HEK293 (cell line): ENCODE measurements at regions not wholly inside any gene's neighbourhood (a gene's known extent, or its start where the extent isn't known, plus 50 kb on each side); places are given as distances from the start of the nearest gene placed in this dataset.

Experiments used
- CTCF ChIA-PET: fragments of 350-600 bp; formaldehyde crosslinking; extraction: SDS; loops from one replicate; lab custom pipeline; 2021; ENCODE audit warnings: antibody characterized with exemption; lab: Yijun Ruan, JAX
- POLR2A ChIA-PET: fragments of 300-600 bp; formaldehyde crosslinking; extraction: SDS; loops from one replicate; lab custom pipeline; 2020; ENCODE audit warnings: antibody characterized with exemption, inconsistent platforms; lab: Yijun Ruan, JAX
- H3K27ac ChIP-seq: fragments of 200-500 bp; sonication (Bioruptor generic); 2 replicates; pipeline ENCODE4 v1.5.1; 2014; ENCODE audit warnings: low read depth, low read length, control low read depth, inconsistent platforms; ENCODE audit errors: extremely low read depth
- H3K36me3 ChIP-seq, 2 experiments: fragments of 200-500 bp in 1 of 2; sonication (Bioruptor generic) in 1 of 2; 1 replicate in 1 of 2; 2 replicates in 1 of 2; pipeline ENCODE4 v1.5.1; 2014 to 2017; ENCODE audit warnings: inconsistent platforms in 2 of 2, low read length in 2 of 2; ENCODE audit not compliant: control insufficient read depth in 2 of 2, insufficient read depth in 1 of 2
- H3K4me1 ChIP-seq: fragments of 200-500 bp; sonication (Bioruptor generic); 2 replicates; pipeline ENCODE4 v1.5.1; 2014; ENCODE audit warnings: mild to moderate bottlenecking, low read length, inconsistent platforms; ENCODE audit not compliant: control insufficient read depth, insufficient read depth
- H3K4me3 ChIP-seq: 2 replicates; pipeline ENCODE4 v1.5.1; 2011; ENCODE audit warnings: low read depth, mild to moderate bottlenecking, control low read depth, low read length, moderate library complexity
- H3K9me3 ChIP-seq: fragments of 200-500 bp; sonication (Bioruptor generic); 2 replicates; pipeline ENCODE4 v1.5.1; 2014; ENCODE audit warnings: low read depth, low read length, inconsistent platforms; ENCODE audit not compliant: control insufficient read depth, insufficient read depth
- BCL11A ChIP-seq: fragments of 450-650 bp; formaldehyde crosslinking; IDR thresholded peaks from 2 replicates; pipeline ENCODE4 v1.5.1; 2016; ENCODE audit warnings: low read depth, missing biosample characterization, missing genetic modification characterization
- KLF17 ChIP-seq: fragments of 450-650 bp; formaldehyde crosslinking; IDR thresholded peaks from 2 replicates; pipeline ENCODE4 v1.5.1; 2016; ENCODE audit warnings: missing biosample characterization, missing genetic modification characterization
- KLF9 ChIP-seq: fragments of 450-650 bp; formaldehyde crosslinking; IDR thresholded peaks from 2 replicates; pipeline ENCODE4 v1.5.1; 2016; ENCODE audit warnings: missing biosample characterization, missing genetic modification characterization, low read depth
- MZF1 ChIP-seq: fragments of 450-650 bp; formaldehyde crosslinking; IDR thresholded peaks from 2 replicates; pipeline ENCODE4 v1.5.1; 2017; ENCODE audit warnings: missing biosample characterization, missing genetic modification characterization, borderline replicate concordance
- PBX3 ChIP-seq: sonication (generic); formaldehyde crosslinking; IDR thresholded peaks from 2 replicates; pipeline ENCODE4 v1.8.1; 2022; ENCODE audit warnings: mild to moderate bottlenecking, moderate library complexity, missing genetic modification reagents
- PRDM4 ChIP-seq: fragments of 450-650 bp; formaldehyde crosslinking; IDR thresholded peaks from 2 replicates; pipeline ENCODE4 v1.5.1; 2017; ENCODE audit warnings: missing biosample characterization, missing genetic modification characterization
- TRIM28 ChIP-seq: IDR thresholded peaks from 2 replicates; pipeline ENCODE4 v1.6.1; 2011; ENCODE audit warnings: low read length, control low read depth, borderline replicate concordance
- ZFHX2 ChIP-seq: fragments of 450-650 bp; formaldehyde crosslinking; conservative IDR thresholded peaks from 2 replicates; pipeline ENCODE4 v1.5.1; 2016; ENCODE audit warnings: missing biosample characterization, missing genetic modification characterization
- ZFP3 ChIP-seq: fragments of 450-650 bp; formaldehyde crosslinking; IDR thresholded peaks from 2 replicates; pipeline ENCODE4 v1.5.1; 2016; ENCODE audit warnings: low read depth, missing biosample characterization, missing genetic modification characterization
- ZFP41 ChIP-seq: fragments of 450-650 bp; formaldehyde crosslinking; IDR thresholded peaks from 2 replicates; pipeline ENCODE4 v1.5.1; 2016; ENCODE audit warnings: missing biosample characterization, missing genetic modification characterization, borderline replicate concordance
- ZIC2 ChIP-seq: fragments of 450-650 bp; formaldehyde crosslinking; IDR thresholded peaks from 2 replicates; pipeline ENCODE4 v1.5.1; 2016; ENCODE audit warnings: missing biosample characterization, missing genetic modification characterization
- ZNF112 ChIP-seq: fragments of 450-650 bp; formaldehyde crosslinking; IDR thresholded peaks from 2 replicates; pipeline ENCODE4 v1.5.0; 2017; ENCODE audit warnings: missing biosample characterization, missing genetic modification characterization
- ZNF223 ChIP-seq: fragments of 450-650 bp; formaldehyde crosslinking; IDR thresholded peaks from 2 replicates; pipeline ENCODE4 v1.5.1; 2016; ENCODE audit warnings: missing biosample characterization, missing genetic modification characterization
- ZNF23 ChIP-seq: fragments of 450-650 bp; formaldehyde crosslinking; IDR thresholded peaks from 2 replicates; pipeline ENCODE4 v1.5.1; 2016; ENCODE audit warnings: missing biosample characterization, missing genetic modification characterization, borderline replicate concordance
- ZNF280C ChIP-seq: fragments of 450-650 bp; formaldehyde crosslinking; IDR thresholded peaks from 2 replicates; pipeline ENCODE4 v1.5.1; 2016; ENCODE audit warnings: missing biosample characterization, missing genetic modification characterization
- ZNF510 ChIP-seq: fragments of 450-650 bp; formaldehyde crosslinking; IDR thresholded peaks from 2 replicates; pipeline ENCODE4 v1.5.1; 2018; ENCODE audit warnings: mild to moderate bottlenecking, missing genetic modification characterization, missing biosample characterization; ENCODE audit not compliant: insufficient replicate concordance
- ZNF521 ChIP-seq: fragments of 450-650 bp; formaldehyde crosslinking; IDR thresholded peaks from 2 replicates; pipeline ENCODE4 v1.5.1; 2017; ENCODE audit warnings: missing biosample characterization, mild to moderate bottlenecking, missing genetic modification characterization
- ZNF558 ChIP-seq: fragments of 450-650 bp; formaldehyde crosslinking; IDR thresholded peaks from 2 replicates; pipeline ENCODE4 v1.5.1; 2016; ENCODE audit warnings: missing biosample characterization, missing genetic modification characterization
- ZNF626 ChIP-seq: fragments of 450-650 bp; sonication (Bioruptor Pico); formaldehyde crosslinking; IDR thresholded peaks from 2 replicates; pipeline ENCODE4 v1.5.1; 2018; ENCODE audit warnings: missing biosample characterization, missing genetic modification characterization, inconsistent platforms
- ZNF658 ChIP-seq: fragments of 450-650 bp; formaldehyde crosslinking; IDR thresholded peaks from 2 replicates; pipeline ENCODE4; 2016; ENCODE audit warnings: missing biosample characterization, missing genetic modification characterization
- ZNF843 ChIP-seq: fragments of 450-650 bp; formaldehyde crosslinking; IDR thresholded peaks from 2 replicates; pipeline ENCODE4 v1.5.1; 2016; ENCODE audit warnings: missing biosample characterization, missing genetic modification characterization
- ZSCAN16 ChIP-seq: fragments of 450-650 bp; formaldehyde crosslinking; IDR thresholded peaks from 2 replicates; pipeline ENCODE4 v1.5.1; 2016; ENCODE audit warnings: missing biosample characterization, missing genetic modification characterization

DNA sequence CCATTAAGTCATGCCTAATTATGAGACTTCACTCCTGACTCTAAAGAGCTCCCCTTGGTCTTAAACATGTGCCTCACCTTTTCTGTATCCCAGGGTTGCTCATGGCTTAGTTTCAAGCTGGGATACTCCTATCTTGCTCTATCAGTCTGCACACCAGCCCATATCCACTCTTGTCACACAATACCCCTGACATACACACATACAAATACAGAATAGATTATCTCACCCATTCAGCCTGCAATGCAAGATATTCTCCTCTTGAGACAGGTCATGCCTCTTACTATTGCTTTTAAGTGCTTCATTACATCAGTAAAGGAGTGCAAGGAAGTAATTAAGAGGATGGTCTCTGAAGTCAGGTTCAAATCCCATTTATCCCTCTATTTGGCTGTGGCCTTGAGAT lies 587.3 kb downstream of the IGSF11 start:
- TF ChIP-seq PRDM4 (tag by site-specific recombination), result no peak
- TF ChIP-seq ZIC2 (tag by site-specific recombination), result no peak
- TF ChIP-seq KLF17, result no peak
- Histone ChIP-seq H3K4me3 (no peak overlapping the region), H3K9me3 (no peaks in the 10 kb centered on the region), H3K27ac (no peak overlapping the region), H3K36me3 (no peaks in the 10 kb centered on the region), H3K4me1 (no peaks in the 10 kb centered on the region)
- ChIA-PET CTCF (no interaction called here), POLR2A (no interaction called here)

DNA sequence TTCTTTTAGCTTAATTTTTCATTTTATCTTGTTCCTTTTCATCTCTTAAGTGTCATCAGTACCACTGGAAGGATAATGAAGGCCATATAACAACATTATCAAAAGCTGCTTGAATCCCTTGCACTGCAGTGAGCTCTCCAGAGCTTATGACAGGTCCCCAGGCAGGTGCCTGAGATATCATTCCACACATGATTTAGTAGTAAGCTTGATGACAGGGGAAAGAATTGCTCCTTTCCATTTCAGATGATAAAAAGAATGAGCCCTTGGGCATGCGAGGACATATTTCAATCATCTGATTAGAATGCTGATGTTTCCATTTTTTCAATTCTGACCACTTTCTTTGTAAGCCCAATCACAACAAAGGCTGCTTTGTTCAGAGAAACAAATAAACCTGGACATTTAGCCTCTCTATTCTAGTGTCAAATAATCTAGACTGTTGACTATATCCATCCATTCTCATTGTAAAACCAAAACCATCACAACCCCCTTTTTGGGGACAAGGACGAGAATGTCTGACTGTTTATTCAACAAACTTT lies 567.8 kb downstream of the IGSF11 start:
- Histone ChIP-seq H3K9me3 (no peaks in the 10 kb centered on the region), H3K4me1 (no peaks in the 10 kb centered on the region), H3K27ac (no peak overlapping the region), H3K36me3 (no peaks in the 10 kb centered on the region), H3K4me3 (no peak overlapping the region)
- ChIA-PET POLR2A (no interaction called here), CTCF (no interaction called here)
- TF ChIP-seq ZNF626 (tag by site-specific recombination) (no peak), ZFP41 (no peak), ZFHX2 (tag by site-specific recombination) (no peak), ZNF23 (tag by site-specific recombination) (no peak), ZNF280C (no peak), ZNF558 (tag by site-specific recombination) (no peak), PBX3 (CRISPR knock-in tag) (no peak), ZNF510 (tag by site-specific recombination) (no peak), TRIM28 (no peak), ZNF658 (no peak), ZNF843 (tag by site-specific recombination) (no peak), KLF9 (tag by site-specific recombination) (no peak), MZF1 (tag by site-specific recombination) (no peak), ZNF521 (tag by site-specific recombination) (no peak), ZFP3 (tag by site-specific recombination) (no peak), ZSCAN16 (no peak), ZNF112 (tag by site-specific recombination) (no peak), ZNF223 (no peak), BCL11A (tag by site-specific recombination) (no peak)
